Upper lobe of left lung (tissue), 6 donors: ENCODE measurements at regions not wholly inside any gene's neighbourhood (a gene's known extent, or its start where the extent isn't known, plus 50 kb on each side); places are given as distances from the start of the nearest gene placed in this dataset.

Experiments
- ATAC-seq, 2 donors: fragments of 200-7000 bp; cut with Tn5 transposase; one replicate each; pipeline ENCODE4 v1.9.1; 2022; ENCODE audit warnings: mild to moderate bottlenecking in 2 of 2, moderate library complexity in 2 of 2; ENCODE audit not compliant: low FRiP score in 2 of 2
- DNase-seq, 2 donors: peaks; one replicate each; pipeline ENCODE4 v3.0.0-alpha.2; 2019 to 2020
- H3K27ac ChIP-seq, 4 donors: fragments of 200-600 bp; sonication (generic); one replicate each; pipeline ENCODE4 v1.5.1; 2016 to 2019
- H3K27me3 ChIP-seq, 4 donors: fragments of 200-600 bp; sonication (generic); one replicate each; pipeline ENCODE4 v1.5.1; 2017 to 2019
- H3K36me3 ChIP-seq, 4 donors: fragments of 200-600 bp; sonication (generic); one replicate each; pipeline ENCODE4 v1.5.1; 2016 to 2019
- H3K4me1 ChIP-seq, 4 donors: fragments of 200-600 bp; sonication (generic); one replicate each; pipeline ENCODE4 v1.5.1; 2018 to 2019
- H3K4me3 ChIP-seq, 4 donors: fragments of 200-600 bp; sonication (generic); one replicate each; pipeline ENCODE4 v1.5.1; 2017 to 2019; ENCODE audit warnings: mild to moderate bottlenecking in 2 of 4, moderate library complexity in 1 of 4
- H3K9me3 ChIP-seq, 4 donors: fragments of 200-600 bp; sonication (generic); one replicate each; pipeline ENCODE4 v1.5.1; 2018 to 2019
- EP300 ChIP-seq, 4 donors: sonication (generic); formaldehyde crosslinking; IDR thresholded peaks; one replicate each; pipeline ENCODE4 v1.5.1; 2017; ENCODE audit warnings: antibody characterized with exemption in 4 of 4, control low read depth in 2 of 4
- POLR2A ChIP-seq, 4 donors: fragments of 450-650 bp; IDR thresholded peaks; one replicate each; pipeline ENCODE4 v1.5.1; 2016 to 2017; ENCODE audit warnings: antibody characterized with exemption in 4 of 4, mild to moderate bottlenecking in 2 of 4
- POLR2AphosphoS5 ChIP-seq, 2 donors: sonication (generic); formaldehyde crosslinking; IDR thresholded peaks; one replicate each; pipeline ENCODE4 v1.5.1; 2017; ENCODE audit warnings: antibody characterized with exemption in 2 of 2
- WGBS, 2 donors: methylation state at CpG; one replicate each; pipeline ENCODE4 v1.1.5; 2017 to 2018; 5-methylcytosine and 5-hydroxymethylcytosine counted together
- TF ChIP-seq, protein P1 (sequence below), 6 experiments: fragments of 450-650 bp in 4 of 6; fragments of 200-600 bp in 2 of 6; sonication (generic) in 2 of 6; IDR thresholded peaks; one replicate each; pipeline ENCODE4 v1.5.1; 2016 to 2019; ENCODE audit warnings: antibody characterized with exemption in 6 of 6
- donor health status: DM: no; HTN: no; CAD: no; lungs with moderate emphysema.
- donor health status: DM: no; HTN: yes; CAD: no; lungs with severe emphysema.

- Histone ChIP-seq H3K4me3 (no peak overlapping the region), H3K27me3 (no peaks in the 10 kb centered on the region), H3K36me3 (no peaks in the 10 kb centered on the region), H3K27ac (no peak overlapping the region), H3K4me1 (no peaks in the 10 kb centered on the region), H3K9me3 (no peaks in the 10 kb centered on the region)
- TF ChIP-seq EP300 (IDR thresholded peaks at IDR 0.05) (no peak), POLR2A (IDR thresholded peaks at IDR 0.05) (no peak), POLR2AphosphoS5 (IDR thresholded peaks at IDR 0.05) (no peak)
- TF ChIP-seq, protein P1, sequence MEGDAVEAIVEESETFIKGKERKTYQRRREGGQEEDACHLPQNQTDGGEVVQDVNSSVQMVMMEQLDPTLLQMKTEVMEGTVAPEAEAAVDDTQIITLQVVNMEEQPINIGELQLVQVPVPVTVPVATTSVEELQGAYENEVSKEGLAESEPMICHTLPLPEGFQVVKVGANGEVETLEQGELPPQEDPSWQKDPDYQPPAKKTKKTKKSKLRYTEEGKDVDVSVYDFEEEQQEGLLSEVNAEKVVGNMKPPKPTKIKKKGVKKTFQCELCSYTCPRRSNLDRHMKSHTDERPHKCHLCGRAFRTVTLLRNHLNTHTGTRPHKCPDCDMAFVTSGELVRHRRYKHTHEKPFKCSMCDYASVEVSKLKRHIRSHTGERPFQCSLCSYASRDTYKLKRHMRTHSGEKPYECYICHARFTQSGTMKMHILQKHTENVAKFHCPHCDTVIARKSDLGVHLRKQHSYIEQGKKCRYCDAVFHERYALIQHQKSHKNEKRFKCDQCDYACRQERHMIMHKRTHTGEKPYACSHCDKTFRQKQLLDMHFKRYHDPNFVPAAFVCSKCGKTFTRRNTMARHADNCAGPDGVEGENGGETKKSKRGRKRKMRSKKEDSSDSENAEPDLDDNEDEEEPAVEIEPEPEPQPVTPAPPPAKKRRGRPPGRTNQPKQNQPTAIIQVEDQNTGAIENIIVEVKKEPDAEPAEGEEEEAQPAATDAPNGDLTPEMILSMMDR (IDR thresholded peaks at IDR 0.05): no peak
- WGBS, 2 donors: 67 to 85% methylated on average over 2 of the region's 2 CpGs
- ATAC-seq (no peak), DNase-seq (no peak)
These were observed 284.9 kb upstream of the IGF1R start for GRCh38 chr15:98363416-98363815.

DNA sequence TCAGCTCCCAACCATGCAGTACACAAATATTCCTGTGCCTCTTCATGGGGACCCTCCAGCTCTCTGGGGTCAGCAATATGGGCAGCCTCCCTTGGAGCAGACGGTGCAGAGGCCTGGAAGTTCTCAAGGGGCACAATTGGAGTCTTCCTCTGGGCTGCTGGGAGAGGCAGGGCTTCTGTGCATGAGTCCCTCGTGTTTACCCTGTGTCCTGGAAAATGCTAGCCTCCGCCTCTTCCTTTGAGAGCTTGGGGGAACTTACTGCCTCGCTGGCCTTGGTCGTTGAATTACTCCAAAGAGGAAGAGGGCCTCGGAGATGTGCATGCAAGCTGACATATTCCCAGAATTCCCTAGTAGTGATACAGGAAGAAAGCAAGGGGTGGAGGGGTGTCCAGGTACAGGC lies 284.4 kb upstream of the IGF1R start:
- Histone ChIP-seq H3K4me3 (no peak overlapping the region), H3K36me3 (no peaks in the 10 kb centered on the region), H3K9me3 (no peaks in the 10 kb centered on the region), H3K27me3 (no peaks in the 10 kb centered on the region), H3K4me1 (no peaks in the 10 kb centered on the region), H3K27ac (no peak overlapping the region)
- TF ChIP-seq EP300 (IDR thresholded peaks at IDR 0.05): no peak
- TF ChIP-seq, protein P1 (IDR thresholded peaks at IDR 0.05): no peak
- TF ChIP-seq POLR2AphosphoS5 (IDR thresholded peaks at IDR 0.05): no peak
- TF ChIP-seq POLR2A (IDR thresholded peaks at IDR 0.05): no peak
- WGBS, 2 donors: 43 to 47% methylated on average over 4 to 6 of the region's 6 CpGs
- DNase-seq: no peak
- ATAC-seq: no peak

GRCh38 chr15:98369081-98369716 lies 279.1 kb upstream of the IGF1R start:
- H3K9me3 ChIP-seq: no peaks in the 10 kb centered on the region
- H3K36me3 ChIP-seq: no peaks in the 10 kb centered on the region
- H3K27me3 ChIP-seq: no peaks in the 10 kb centered on the region
- WGBS, 2 donors: 51 to 69% methylated on average over 3 of the region's 3 CpGs
- no peak overlapping the region for H3K4me3 ChIP-seq
- no peak overlapping the region for H3K27ac ChIP-seq
- H3K4me1 ChIP-seq: no peaks in the 10 kb centered on the region
- ATAC-seq (peak in 1 of 2 donors; percentile 57), DNase-seq (no peak)
- no peak for TF ChIP-seq POLR2AphosphoS5 (IDR thresholded peaks at IDR 0.05)
- TF ChIP-seq POLR2A (IDR thresholded peaks at IDR 0.05): no peak
- TF ChIP-seq, protein P1 (IDR thresholded peaks at IDR 0.05): no peak
- no peak for TF ChIP-seq EP300 (IDR thresholded peaks at IDR 0.05)

GRCh38 chr15:98375513-98376340 lies 272.6 kb upstream of the IGF1R start:
- Histone ChIP-seq H3K27me3 (no peaks in the 10 kb centered on the region), H3K4me1 (no peaks in the 10 kb centered on the region), H3K4me3 (no peak overlapping the region), H3K9me3 (peaks cover 0 to 5% (median 0%) of the 10 kb centered on the region in 4 donors), H3K27ac (no peak overlapping the region), H3K36me3 (no peaks in the 10 kb centered on the region)
- DNase-seq: no peak
- TF ChIP-seq, protein P1 (IDR thresholded peaks at IDR 0.05): no peak
- no peak for TF ChIP-seq EP300 (IDR thresholded peaks at IDR 0.05)
- TF ChIP-seq POLR2A (IDR thresholded peaks at IDR 0.05): no peak
- no peak for TF ChIP-seq POLR2AphosphoS5 (IDR thresholded peaks at IDR 0.05)
- no peak for ATAC-seq
- WGBS, 2 donors: 84 to 87% methylated on average over 7 of the region's 7 CpGs
